ENCODE measurements at regions not wholly inside any gene's neighbourhood (a gene's known extent, or its start where the extent isn't known, plus 50 kb on each side); places are given as distances from the start of the nearest gene placed in this dataset.

- Histone ChIP-seq H3K27ac (no peak overlapping the region), H3K4me1 (no peaks in the 10 kb centered on the region), H3K4me3 (no peak overlapping the region), H3K27me3 (no peaks in the 10 kb centered on the region), H3K36me3 (ENCODE audit: low read depth, missing control alignments) (no peaks in the 10 kb centered on the region), H3K9me3 (no peaks in the 10 kb centered on the region)
- TF ChIP-seq CTCF (IDR thresholded peaks at IDR 0.05) (no peak), POLR2A (IDR thresholded peaks at IDR 0.05) (no peak)
- intact Hi-C loops (cut with DNase I; ENCODE audit: low total_unique reads): no loop called here
- DNase-seq: no peak
Measured at GRCh38 chrY:16715278-16715677, 1164.7 kb downstream of the CDY2B start.

DNA sequence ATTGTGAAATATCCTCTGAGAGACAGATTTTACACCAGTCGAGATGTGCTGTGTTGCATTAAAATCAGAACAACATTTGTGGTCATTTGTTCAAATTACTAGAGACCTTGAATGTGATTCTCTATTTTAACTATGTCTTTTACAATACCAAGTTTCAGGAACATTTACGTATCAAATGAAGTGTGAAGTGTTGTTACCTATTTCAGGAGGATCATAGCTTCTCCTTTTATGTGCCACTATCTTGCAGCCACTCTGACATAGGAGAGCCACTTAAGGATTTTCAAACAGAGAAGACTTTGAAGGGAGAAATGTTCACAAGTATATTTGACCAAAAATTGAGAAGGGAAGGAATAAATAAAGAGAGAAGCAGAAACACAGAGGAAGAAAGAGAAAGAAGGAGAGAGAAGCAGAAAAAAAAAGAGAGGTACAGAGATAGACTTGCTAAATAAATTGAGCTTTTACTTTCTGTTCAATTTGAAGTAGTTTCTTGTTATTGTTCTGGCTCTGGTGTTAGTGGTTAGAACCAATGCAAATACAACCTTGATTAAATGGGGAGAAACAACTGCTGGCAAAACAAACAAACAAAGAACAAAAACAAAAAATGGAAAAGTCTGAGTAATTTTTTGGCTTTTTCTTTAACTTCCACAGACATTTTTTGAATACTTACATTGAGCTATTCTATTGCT is 1206.8 kb downstream of the CDY2B start:
- Histone ChIP-seq H3K27ac (no peak overlapping the region), H3K27me3 (no peaks in the 10 kb centered on the region), H3K4me1 (no peaks in the 10 kb centered on the region), H3K9me3 (no peaks in the 10 kb centered on the region), H3K4me3 (no peak overlapping the region), H3K36me3 (ENCODE audit: low read depth, missing control alignments) (no peaks in the 10 kb centered on the region)
- intact Hi-C loops (cut with DNase I; ENCODE audit: low total_unique reads): no loop called here
- 60 to 62% methylated on average over 2 of the region's 2 CpGs for whole genome bisulfite sequencing, 2 donors
- no peak for DNase-seq
- no peak for TF ChIP-seq CTCF (IDR thresholded peaks at IDR 0.05)

DNA sequence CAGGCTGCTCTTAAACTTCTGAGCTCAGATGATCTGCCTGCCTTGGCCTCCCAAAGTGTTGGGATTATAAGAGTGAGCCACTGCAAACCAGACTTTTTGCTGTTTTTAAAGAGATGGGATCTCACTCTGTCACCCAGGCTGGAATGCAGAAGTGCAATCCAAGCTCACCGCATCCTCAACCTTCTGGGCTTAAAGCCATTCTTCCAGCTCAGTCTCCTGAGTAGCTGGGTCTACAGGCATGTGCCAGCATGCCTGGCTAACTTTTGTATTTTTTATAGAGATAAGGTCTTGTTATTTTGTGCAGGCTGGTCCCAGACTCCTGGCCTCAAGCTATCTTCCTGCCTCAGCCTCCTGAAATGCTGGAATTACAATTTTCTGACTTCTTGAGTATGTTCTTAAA is 1211.6 kb downstream of the CDY2B start:
- no peak for DNase-seq
- Histone ChIP-seq H3K27me3 (no peaks in the 10 kb centered on the region), H3K4me1 (no peaks in the 10 kb centered on the region), H3K4me3 (no peak overlapping the region), H3K27ac (no peak overlapping the region), H3K9me3 (no peaks in the 10 kb centered on the region), H3K36me3 (ENCODE audit: low read depth, missing control alignments) (no peaks in the 10 kb centered on the region)
- WGBS, 2 donors: 33 to 50% methylated on average over 1 of the region's 1 CpG
- intact Hi-C loops (cut with DNase I; ENCODE audit: low total_unique reads): no loop called here
- TF ChIP-seq CTCF (IDR thresholded peaks at IDR 0.05): no peak
- no peak for TF ChIP-seq POLR2A (IDR thresholded peaks at IDR 0.05)

DNA sequence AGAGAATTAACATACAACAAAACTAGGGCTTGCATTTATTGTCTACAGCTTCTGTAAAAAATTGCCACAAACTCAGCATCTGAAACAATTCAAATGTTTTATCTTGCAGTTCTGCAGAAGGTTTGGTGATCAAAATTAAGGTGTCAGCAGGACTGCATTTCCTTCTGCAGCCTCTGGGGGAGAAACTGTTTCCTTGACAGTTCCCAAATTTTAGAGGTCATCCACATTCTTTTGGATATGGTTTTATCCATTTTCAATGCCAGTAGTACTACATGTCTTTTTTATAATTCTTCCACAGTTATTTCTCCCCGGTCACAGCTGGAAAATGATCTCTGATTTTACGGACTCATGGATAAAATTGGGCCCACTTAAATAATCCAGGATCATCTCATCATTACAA is 1217.3 kb downstream of the CDY2B start:
- WGBS, 2 donors: 87 to 96% methylated on average over 2 of the region's 2 CpGs
- no peaks in the 10 kb centered on the region for H3K9me3 ChIP-seq
- DNase-seq: no peak
- H3K4me1 ChIP-seq: no peaks in the 10 kb centered on the region
- H3K27ac ChIP-seq: no peak overlapping the region
- TF ChIP-seq POLR2A (IDR thresholded peaks at IDR 0.05) (no peak), CTCF (IDR thresholded peaks at IDR 0.05) (peak in 1 of 3 experiments; percentile 19)
- H3K4me3 ChIP-seq: no peak overlapping the region
- no peaks in the 10 kb centered on the region for H3K36me3 ChIP-seq (ENCODE audit: low read depth, missing control alignments)
- H3K27me3 ChIP-seq: no peaks in the 10 kb centered on the region
- intact Hi-C loops (cut with DNase I; ENCODE audit: low total_unique reads): no loop called here

DNA sequence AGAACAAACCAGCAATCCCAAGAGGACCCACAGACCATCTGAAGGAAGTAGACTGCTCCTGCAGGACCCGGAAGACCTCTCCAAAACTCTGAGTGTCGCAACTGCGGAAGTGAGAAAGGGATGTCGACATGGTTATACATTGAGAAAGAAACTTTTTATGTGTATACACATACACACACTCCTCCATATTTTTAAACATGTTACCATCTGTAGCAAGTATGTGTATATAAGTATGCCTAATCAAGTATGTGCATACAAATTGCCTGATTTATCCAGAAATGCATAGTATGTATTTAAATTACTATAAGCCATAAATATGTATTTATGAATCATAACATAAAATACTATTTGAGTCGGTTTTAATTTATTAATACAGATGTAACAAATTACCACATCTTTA is 1220.7 kb downstream of the CDY2B start:
- Histone ChIP-seq H3K4me3 (no peak overlapping the region), H3K9me3 (no peaks in the 10 kb centered on the region), H3K36me3 (ENCODE audit: low read depth, missing control alignments) (no peaks in the 10 kb centered on the region), H3K27ac (no peak overlapping the region), H3K4me1 (no peaks in the 10 kb centered on the region), H3K27me3 (no peaks in the 10 kb centered on the region)
- TF ChIP-seq POLR2A (IDR thresholded peaks at IDR 0.05): no peak
- DNase-seq: no peak
- WGBS, 2 donors: 84 to 92% methylated on average over 5 of the region's 5 CpGs
- intact Hi-C loops (cut with DNase I; ENCODE audit: low total_unique reads): no loop called here

Measured in testis (tissue), 2 donors.